Trophoblast cell (in vitro differentiated cells and primary cell): ENCODE measurements at regions not wholly inside any gene's neighbourhood (a gene's known extent, or its start where the extent isn't known, plus 50 kb on each side); places are given as distances from the start of the nearest gene placed in this dataset.
A peak's percentile ranks its signal among the peaks of the same experiment; 100 is the strongest.

Source experiments
- DNase-seq, 2 donors: peaks; one replicate each; pipeline ENCODE4 v3.0.0-alpha.2; 2016
- H2AFZ ChIP-seq: 2 replicates; pipeline ENCODE4 v1.6.1; 2013; ENCODE audit warnings: low read length, moderate library complexity, mild to moderate bottlenecking; ENCODE audit not compliant: insufficient read depth, poor library complexity
- H2AK5ac ChIP-seq: 2 replicates; pipeline ENCODE4 v1.6.1; 2013; ENCODE audit warnings: mild to moderate bottlenecking, low read length
- H2BK120ac ChIP-seq: 2 replicates; pipeline ENCODE4 v1.6.1; 2013; ENCODE audit warnings: low read length, mild to moderate bottlenecking, moderate library complexity; ENCODE audit not compliant: insufficient read depth, poor library complexity
- H2BK12ac ChIP-seq: 2 replicates; pipeline ENCODE4 v1.6.1; 2013; ENCODE audit warnings: mild to moderate bottlenecking, low read length, moderate library complexity
- H2BK5ac ChIP-seq: 2 replicates; pipeline ENCODE4 v1.6.1; 2013; ENCODE audit warnings: low read length, low read depth, moderate library complexity, mild to moderate bottlenecking; ENCODE audit not compliant: poor library complexity
- H3K14ac ChIP-seq: 2 replicates; pipeline ENCODE4 v1.6.1; 2013; ENCODE audit warnings: mild to moderate bottlenecking, low read length
- H3K18ac ChIP-seq: 2 replicates; pipeline ENCODE4 v1.6.1; 2013; ENCODE audit warnings: mild to moderate bottlenecking, low read length
- H3K23ac ChIP-seq: 2 replicates; pipeline ENCODE4 v1.6.1; 2013; ENCODE audit warnings: low read length
- H3K27ac ChIP-seq: 2 replicates; pipeline ENCODE4 v1.5.1; 2013; ENCODE audit warnings: low read depth, mild to moderate bottlenecking, inconsistent platforms, low read length, moderate library complexity
- H3K27me3 ChIP-seq: 2 replicates; pipeline ENCODE4 v1.6.1; 2013; ENCODE audit warnings: inconsistent platforms, mild to moderate bottlenecking, low read length, moderate library complexity; ENCODE audit not compliant: insufficient read depth
- H3K36me3 ChIP-seq, 2 experiments: 1 replicate in 1 of 2; 2 replicates in 1 of 2; pipeline ENCODE4 v1.6.1; 2013; ENCODE audit warnings: low read length in 2 of 2, mild to moderate bottlenecking in 2 of 2, moderate library complexity in 1 of 2; ENCODE audit not compliant: insufficient read depth in 2 of 2, control insufficient read depth in 1 of 2
- H3K4ac ChIP-seq: 2 replicates; pipeline ENCODE4 v1.6.1; 2013; ENCODE audit warnings: low read depth, mild to moderate bottlenecking, low read length, moderate library complexity
- H3K4me1 ChIP-seq, 2 experiments: 1 replicate in 1 of 2; 2 replicates in 1 of 2; pipeline ENCODE4 v1.6.1; 2013; ENCODE audit warnings: low read length in 2 of 2, mild to moderate bottlenecking in 2 of 2, moderate library complexity in 1 of 2; ENCODE audit not compliant: insufficient read depth in 2 of 2, control insufficient read depth in 1 of 2
- H3K4me2 ChIP-seq: 2 replicates; pipeline ENCODE4 v1.6.1; 2013; ENCODE audit warnings: inconsistent platforms, mild to moderate bottlenecking, low read length, moderate library complexity
- H3K4me3 ChIP-seq: 2 replicates; pipeline ENCODE4 v1.5.1; 2013; ENCODE audit warnings: mild to moderate bottlenecking, low read depth, low read length, inconsistent platforms
- H3K79me1 ChIP-seq: one replicate; pipeline ENCODE4 v1.6.1; 2013; ENCODE audit warnings: low read length
- H3K79me2 ChIP-seq: 2 replicates; pipeline ENCODE4 v1.6.1; 2013; ENCODE audit warnings: low read length, mild to moderate bottlenecking; ENCODE audit not compliant: control insufficient read depth, insufficient read depth, poor library complexity
- H3K9ac ChIP-seq: 2 replicates; pipeline ENCODE4 v1.6.1; 2013; ENCODE audit warnings: mild to moderate bottlenecking, low read length
- H3K9me3 ChIP-seq: 2 replicates; pipeline ENCODE4 v1.6.1; 2013; ENCODE audit warnings: low read depth, mild to moderate bottlenecking, control low read depth, inconsistent platforms, low read length; ENCODE audit not compliant: insufficient read depth
- H4K12ac ChIP-seq: 2 replicates; pipeline ENCODE4 v1.6.1; 2013; ENCODE audit warnings: low read depth, mild to moderate bottlenecking, low read length, moderate library complexity
- H4K8ac ChIP-seq: 2 replicates; pipeline ENCODE4 v1.6.1; 2013; ENCODE audit warnings: low read depth, mild to moderate bottlenecking, low read length, moderate library complexity
- H4K91ac ChIP-seq: one replicate; pipeline ENCODE4 v1.6.1; 2013; ENCODE audit warnings: low read depth, mild to moderate bottlenecking, low read length, moderate library complexity
- WGBS: extraction: QIAGEN DNeasy Blood & Tissue Kit; methylation state at CpG from one replicate; pipeline ENCODE4 v1.1.7; 2013; ENCODE audit warnings: missing lambda C conversion rate; ENCODE audit not compliant: insufficient read length, insufficient coverage; ENCODE audit errors: extremely low coverage; 5-methylcytosine and 5-hydroxymethylcytosine counted together

- Histone ChIP-seq H2AFZ (no peak overlapping the region), H3K4me1 (peaks cover 0 to 3% of the 10 kb centered on the region in 2 experiments), H3K4ac (no peak overlapping the region), H2BK12ac (no peak overlapping the region), H2AK5ac (no peak overlapping the region), H3K9me3 (no peaks in the 10 kb centered on the region), H2BK120ac (no peak overlapping the region), H2BK5ac (no peak overlapping the region), H3K14ac (no peak overlapping the region), H4K12ac (no peak overlapping the region), H3K18ac (no peak overlapping the region), H3K23ac (no peak overlapping the region), H3K9ac (no peak overlapping the region), H3K79me1 (no peaks in the 10 kb centered on the region), H3K4me3 (no peak overlapping the region), H4K8ac (no peak overlapping the region), H3K27ac (no peak overlapping the region), H3K79me2 (no peaks in the 10 kb centered on the region), H4K91ac (no peak overlapping the region), H3K27me3 (no peaks in the 10 kb centered on the region), H3K36me3 (no peaks in the 10 kb centered on the region), H3K4me2 (no peak overlapping the region)
- WGBS, result no CpG with 5 or more reads among the region's 2 CpGs
- DNase-seq, result no peak
Observed at GRCh38 chr21:35624901-35625300, 435.4 kb downstream of the SETD4 start.

DNA sequence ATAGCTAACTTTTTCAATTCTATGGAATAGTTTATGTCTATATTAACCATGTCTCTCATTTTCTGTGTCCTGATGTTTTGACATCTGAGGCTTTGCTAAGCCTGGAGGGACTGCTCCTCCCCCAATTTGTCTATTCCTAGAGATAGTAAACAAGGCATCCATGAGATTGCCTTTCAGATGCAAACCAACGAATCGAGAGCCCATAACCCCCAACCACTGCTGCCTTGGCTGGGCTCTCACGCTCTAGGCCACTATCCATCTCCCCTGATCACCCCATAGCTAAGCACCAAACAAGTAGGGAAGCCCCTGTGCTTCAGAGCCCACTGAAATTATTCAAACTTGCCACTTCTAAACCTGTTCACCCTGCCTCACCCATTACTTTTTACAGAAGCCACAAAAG lies 437.7 kb downstream of the SETD4 start:
- DNase-seq, result no peak
- Histone ChIP-seq H3K79me1 (no peaks in the 10 kb centered on the region), H4K91ac (no peak overlapping the region), H2AFZ (no peak overlapping the region), H3K4me1 (no peaks in the 10 kb centered on the region), H2BK120ac (no peak overlapping the region), H2BK5ac (no peak overlapping the region), H3K18ac (no peak overlapping the region), H3K23ac (no peak overlapping the region), H4K8ac (no peak overlapping the region), H3K27me3 (no peaks in the 10 kb centered on the region), H2AK5ac (no peak overlapping the region), H3K4me2 (no peak overlapping the region), H3K36me3 (no peaks in the 10 kb centered on the region), H3K14ac (no peak overlapping the region), H4K12ac (no peak overlapping the region), H3K9me3 (no peaks in the 10 kb centered on the region), H2BK12ac (no peak overlapping the region), H3K79me2 (no peaks in the 10 kb centered on the region), H3K4ac (no peak overlapping the region), H3K9ac (no peak overlapping the region), H3K27ac (no peak overlapping the region), H3K4me3 (no peak overlapping the region)
- no CpG with 5 or more reads among the region's 3 CpGs for WGBS

- Histone ChIP-seq H3K36me3 (no peaks in the 10 kb centered on the region), H2BK5ac (no peak overlapping the region), H2BK12ac (no peak overlapping the region), H3K4ac (no peak overlapping the region), H3K4me2 (no peak overlapping the region), H3K79me1 (no peaks in the 10 kb centered on the region), H3K9me3 (peaks cover 2% of the 10 kb centered on the region), H4K12ac (no peak overlapping the region), H2AFZ (no peak overlapping the region), H3K27me3 (no peaks in the 10 kb centered on the region), H3K79me2 (no peaks in the 10 kb centered on the region), H4K91ac (no peak overlapping the region), H3K18ac (no peak overlapping the region), H3K27ac (no peak overlapping the region), H4K8ac (no peak overlapping the region), H2BK120ac (no peak overlapping the region), H2AK5ac (no peak overlapping the region), H3K23ac (no peak overlapping the region), H3K9ac (no peak overlapping the region), H3K14ac (no peak overlapping the region), H3K4me1 (peaks cover 2 to 5% of the 10 kb centered on the region in 2 experiments), H3K4me3 (no peak overlapping the region)
- no CpG with 5 or more reads among the region's 2 CpGs for WGBS
- DNase-seq, result peak; percentile 86 to 94
Observed at GRCh38 chr21:35619184-35619583, 441.1 kb downstream of the SETD4 start.

DNA sequence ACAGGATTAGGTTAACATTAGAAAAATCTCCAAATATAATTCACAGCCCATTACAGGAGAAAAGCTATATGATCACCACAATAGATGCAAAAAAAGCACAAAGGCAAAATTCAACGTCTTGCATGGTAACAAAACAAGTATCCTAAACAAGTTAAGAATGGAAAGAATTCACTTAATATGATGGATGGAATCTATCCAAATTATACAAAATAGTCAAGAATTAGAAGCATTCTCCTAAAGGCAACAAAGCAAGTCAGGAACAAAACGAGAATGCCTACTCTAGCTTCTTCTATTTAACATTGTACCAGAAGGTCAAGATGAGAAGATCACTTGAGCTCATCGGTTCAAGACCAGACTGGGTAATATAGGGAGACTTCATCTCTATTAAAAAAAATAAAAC lies 442.8 kb downstream of the SETD4 start:
- Histone ChIP-seq H3K4ac (no peak overlapping the region), H3K27me3 (no peaks in the 10 kb centered on the region), H3K18ac (no peak overlapping the region), H2BK5ac (no peak overlapping the region), H2BK120ac (no peak overlapping the region), H3K4me2 (no peak overlapping the region), H4K12ac (no peak overlapping the region), H3K4me1 (peaks cover 4 to 5% of the 10 kb centered on the region in 2 experiments), H3K36me3 (no peaks in the 10 kb centered on the region), H3K79me1 (no peaks in the 10 kb centered on the region), H2AK5ac (no peak overlapping the region), H3K9ac (no peak overlapping the region), H3K27ac (no peak overlapping the region), H3K4me3 (no peak overlapping the region), H3K23ac (no peak overlapping the region), H2AFZ (no peak overlapping the region), H4K8ac (no peak overlapping the region), H3K79me2 (no peaks in the 10 kb centered on the region), H4K91ac (no peak overlapping the region), H3K9me3 (peaks cover 2% of the 10 kb centered on the region), H3K14ac (no peak overlapping the region), H2BK12ac (no peak overlapping the region)
- peak in 1 of 2 donors; percentile 66 for DNase-seq
- no CpG with 5 or more reads among the region's 3 CpGs for WGBS
